Left hindlimb (tissue), 1 donor: ENCODE measurements at regions not wholly inside any gene's neighbourhood (a gene's known extent, or its start where the extent isn't known, plus 50 kb on each side); places are given as distances from the start of the nearest gene placed in this dataset.

Source experiments
- DNase-seq: peaks from one replicate; pipeline ENCODE4 v3.0.0-alpha.2; 2018

DNA sequence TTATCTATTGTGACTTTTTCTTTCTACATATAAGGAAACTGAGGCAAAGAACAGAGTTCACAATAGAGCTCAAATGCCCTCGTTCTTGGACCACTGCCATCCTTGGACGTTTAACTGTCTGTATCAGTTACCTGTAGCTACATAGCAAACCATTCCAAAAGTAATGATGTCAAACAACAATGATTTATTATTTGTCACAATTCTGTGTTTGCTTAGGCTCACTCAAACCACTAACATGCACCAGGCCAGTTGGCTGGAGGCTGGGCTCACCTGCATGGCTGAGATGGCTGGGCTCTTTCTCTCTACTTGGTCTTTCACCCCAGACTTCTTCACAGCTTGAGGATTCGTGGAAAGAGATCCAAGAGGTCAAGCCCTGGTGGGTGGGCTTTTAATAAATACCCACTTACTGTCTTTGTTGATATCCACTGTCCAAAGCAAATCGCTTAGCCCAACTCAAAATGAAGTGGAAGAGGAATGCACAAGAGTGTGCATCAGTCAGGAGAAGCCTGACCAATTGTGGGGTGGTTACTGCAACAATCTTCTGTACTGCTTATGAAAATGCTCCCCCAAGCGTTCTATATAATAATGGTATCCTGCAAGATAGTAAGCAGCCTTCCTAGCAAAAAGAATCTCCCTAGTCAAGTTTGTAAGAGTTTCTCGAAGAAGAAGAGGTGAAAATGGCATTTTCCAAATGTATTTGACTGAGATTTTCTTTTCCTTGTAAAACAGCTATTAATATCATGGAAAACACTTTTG is 163.5 kb upstream of the NT5C1B start:
- DNase-seq = no peak

DNA sequence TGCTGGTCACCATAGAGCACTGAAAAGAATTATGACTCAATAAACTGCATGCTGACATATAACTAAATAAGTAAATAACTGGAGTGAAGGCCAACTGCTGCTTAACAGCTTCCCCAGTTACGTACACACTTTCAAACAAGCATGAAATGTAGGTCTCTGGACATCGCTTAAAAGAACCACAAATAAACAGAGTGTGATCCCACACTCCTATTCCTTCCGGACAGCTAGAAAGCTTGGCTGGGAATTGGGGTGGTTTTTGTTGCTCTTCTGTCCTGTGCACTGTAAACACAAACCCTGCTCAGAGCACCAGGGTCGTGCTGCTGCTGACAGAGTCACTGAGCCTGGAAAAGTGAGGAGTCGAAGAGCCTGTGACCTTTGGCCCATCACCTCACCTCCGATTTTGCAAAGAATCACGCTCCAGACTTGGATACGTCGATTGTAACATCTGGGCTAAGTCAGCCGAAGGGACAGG is 162.7 kb upstream of the NT5C1B start:
- peak; percentile 26 for DNase-seq

DNA sequence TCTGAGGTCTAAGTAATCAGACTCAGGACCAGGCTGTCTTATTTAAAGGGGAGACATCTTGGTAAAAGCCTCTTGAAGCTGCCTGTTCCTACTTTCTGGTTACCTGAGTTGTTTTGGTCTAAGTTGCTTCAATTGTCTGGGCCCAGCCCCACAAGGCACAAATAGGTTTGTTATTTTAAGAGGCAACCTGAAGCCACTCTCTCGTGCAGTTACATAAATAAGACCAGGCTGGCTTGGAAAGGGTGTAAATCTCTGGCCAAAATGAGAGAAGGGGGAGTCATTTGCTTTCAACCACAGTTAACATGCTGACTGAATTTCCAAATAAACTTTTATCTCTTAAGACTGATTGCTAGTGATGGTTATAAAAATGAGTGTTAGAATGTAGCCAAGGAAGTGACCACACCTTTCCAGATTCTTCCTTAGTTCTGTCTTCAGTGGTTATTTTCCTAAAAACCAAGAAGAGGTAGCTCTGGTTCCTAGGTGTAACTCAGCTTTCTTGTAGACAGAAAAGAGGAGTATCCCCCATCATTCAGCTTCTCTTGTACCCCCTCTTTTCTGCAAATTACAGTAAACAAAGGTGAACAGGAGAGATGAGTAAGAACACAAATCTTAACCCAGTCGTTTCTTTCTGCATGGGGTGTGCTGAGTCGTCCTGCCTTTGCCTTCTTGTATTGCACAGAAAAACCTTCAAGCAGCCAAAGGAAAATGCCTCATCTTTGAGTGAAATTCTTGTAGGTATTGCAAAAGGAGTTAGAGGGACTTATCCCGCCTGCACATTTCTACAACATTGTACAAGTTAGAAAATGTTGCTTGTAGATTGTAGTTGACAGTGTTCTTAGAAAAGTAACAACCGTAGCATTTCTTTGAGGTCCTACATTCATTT is 161.5 kb upstream of the NT5C1B start:
- no peak for DNase-seq

DNA sequence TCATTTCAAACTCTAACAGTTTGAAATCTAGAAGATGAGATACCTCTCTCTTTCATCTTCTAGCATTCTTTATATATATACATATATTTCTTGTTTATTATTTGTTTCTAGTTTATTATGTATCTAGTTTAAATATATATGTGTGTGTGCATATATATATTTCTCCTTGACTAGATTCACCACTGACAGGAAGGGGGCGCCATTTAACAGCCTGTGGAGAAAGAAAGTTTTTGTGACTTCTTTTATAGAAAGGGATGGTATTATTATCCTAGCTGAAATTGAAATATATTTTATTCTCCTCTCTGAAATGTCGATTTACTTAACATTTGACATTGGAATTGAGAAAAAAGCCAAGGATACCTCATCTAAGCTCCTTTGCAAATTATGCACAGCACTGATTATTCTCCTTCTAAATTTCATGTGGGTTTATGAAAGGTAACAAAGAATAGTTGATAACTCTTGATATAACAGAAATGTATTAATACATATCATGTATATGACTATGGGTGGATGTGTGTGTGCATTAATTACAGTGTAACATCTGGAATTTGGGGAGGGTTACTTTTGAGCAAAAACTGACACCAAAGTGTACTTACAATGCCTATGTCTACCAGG is 160.7 kb upstream of the NT5C1B start:
- DNase-seq = peak; percentile 45

DNA sequence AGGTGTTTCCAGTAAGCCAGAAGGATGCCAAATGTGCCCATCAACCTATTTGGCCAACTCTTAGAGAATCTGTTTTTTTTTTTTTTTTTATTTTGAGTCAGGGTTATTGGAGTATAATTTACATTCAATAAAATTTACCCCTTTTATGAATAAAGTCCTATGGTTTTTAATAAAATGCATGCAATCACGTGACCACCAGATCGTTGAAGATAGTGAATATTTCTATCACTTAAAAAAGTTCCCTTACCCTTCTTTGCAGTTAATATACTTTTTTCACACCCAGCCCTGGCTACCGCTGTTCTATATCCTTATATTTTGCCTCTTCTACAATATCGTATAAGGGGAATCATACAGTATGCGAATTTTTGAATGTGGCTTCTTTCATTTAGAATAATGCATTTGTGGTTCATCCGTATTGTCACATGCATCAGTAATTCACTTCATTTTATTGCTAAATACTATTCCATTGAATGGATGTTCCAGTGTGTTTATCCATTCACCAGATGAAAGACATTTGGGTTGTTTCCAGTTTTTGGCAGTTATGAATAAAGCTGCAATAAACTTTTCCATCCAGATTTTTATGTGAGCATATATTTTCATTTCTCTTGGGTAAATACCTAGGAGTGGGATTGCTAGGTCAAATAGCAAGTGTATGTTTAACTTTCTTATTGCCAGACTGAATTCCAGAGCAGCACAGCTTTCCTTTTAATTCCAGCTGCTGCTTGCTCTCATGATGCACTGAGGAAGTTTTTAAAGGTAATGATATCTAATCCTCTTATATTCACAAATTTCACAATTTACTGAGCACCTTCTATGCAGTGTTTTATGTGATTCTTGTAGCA is 156.3 kb upstream of the NT5C1B start:
- no peak for DNase-seq

DNA sequence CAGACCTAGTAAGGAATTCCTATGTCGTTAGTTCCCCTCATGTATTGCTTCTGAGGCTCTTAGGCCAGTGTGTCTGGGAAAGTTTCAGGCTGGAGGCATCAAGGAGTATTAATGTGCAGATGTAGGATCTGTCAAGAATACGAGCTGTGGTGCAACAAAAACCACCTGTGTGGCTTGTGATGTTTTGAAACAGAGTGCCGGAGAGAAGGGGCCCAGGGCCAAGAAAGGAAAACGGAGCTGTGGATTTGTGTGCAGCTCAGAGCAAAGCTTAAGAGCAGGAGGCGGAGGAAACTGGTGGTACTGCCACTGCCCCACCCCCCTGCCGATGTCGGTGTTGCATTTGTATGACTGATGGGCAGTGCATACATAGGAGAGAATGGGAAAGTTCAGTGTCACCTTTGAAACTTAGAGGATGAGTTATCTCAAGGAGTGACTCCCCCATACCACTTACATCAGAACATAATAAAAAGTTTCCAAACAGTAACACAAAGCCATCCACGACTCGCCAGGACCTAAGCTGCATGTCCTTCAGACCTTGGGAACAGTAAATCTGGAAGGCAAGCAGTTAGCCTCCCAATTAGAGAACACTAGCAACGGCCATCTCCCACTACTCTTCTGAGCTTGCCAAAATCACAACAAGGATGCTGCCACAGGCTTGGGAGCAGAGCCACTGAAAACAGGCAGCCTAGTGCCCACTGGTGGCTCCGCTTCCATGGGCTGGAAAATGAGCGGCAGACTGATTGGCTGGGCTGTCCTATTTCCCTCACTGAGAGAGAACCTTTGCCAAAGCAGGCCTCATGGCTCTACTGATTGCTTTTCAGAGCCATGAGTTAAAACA is 152.7 kb upstream of the NT5C1B start:
- DNase-seq = peak; percentile 40

DNA sequence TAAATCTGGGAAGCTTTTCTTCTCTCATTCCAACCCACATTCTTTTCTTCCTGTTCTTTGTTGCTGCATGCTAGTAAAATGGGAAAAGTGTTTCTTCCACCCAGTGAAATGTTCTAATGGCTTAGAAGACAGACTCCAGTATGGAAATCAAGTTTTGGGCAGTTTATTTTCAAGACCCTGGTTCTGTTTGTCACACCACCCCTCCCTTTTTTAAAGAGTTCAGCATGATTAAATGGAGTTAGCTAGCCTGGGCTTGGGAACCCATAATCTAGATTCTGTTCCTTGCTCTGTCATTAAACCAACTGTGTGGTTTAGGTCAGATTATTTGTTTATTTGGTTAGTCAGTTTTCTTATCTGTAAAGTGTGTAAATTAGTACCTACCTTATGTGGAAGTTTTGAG is 151.8 kb upstream of the NT5C1B start:
- no peak for DNase-seq

DNA sequence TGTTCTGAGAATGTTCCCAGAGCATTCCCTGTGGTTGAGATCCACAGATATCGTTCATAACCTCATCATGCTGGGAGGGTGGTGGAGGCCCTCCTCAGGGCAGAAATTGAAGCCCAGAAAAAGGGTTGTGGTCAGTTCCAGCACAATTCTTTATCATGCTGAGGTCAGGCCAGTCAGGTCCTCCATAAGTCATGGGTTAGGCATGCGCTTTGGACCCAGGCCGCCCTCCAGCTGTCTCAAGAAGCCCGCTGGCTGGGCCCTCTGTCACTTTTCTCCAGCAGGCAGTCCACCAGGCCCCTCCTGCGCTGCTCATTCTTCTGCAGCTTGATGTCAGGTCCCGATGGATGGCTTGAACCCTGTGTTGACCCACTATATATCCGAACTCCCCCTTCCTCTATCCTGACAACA is 151.1 kb upstream of the NT5C1B start:
- DNase-seq = peak; percentile 45

DNA sequence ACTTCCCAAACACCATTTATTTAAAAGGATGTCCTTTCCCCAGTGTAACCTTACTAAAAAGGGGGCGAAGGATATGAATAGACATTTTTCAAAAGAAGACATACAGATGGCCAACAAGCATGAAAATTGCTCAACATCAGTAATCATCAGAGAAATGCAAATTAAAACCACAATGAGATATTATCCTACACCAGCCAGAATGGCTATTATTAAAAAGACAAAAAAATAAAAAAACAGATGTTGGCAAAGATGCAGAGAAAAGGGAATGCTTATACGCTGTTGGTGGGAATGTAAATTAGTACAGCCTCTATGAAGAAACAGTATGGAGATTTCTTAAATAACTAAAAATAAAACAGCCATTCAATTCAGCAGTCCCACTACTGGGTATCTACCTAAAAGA is 142.3 kb upstream of the NT5C1B start:
- no peak for DNase-seq

DNA sequence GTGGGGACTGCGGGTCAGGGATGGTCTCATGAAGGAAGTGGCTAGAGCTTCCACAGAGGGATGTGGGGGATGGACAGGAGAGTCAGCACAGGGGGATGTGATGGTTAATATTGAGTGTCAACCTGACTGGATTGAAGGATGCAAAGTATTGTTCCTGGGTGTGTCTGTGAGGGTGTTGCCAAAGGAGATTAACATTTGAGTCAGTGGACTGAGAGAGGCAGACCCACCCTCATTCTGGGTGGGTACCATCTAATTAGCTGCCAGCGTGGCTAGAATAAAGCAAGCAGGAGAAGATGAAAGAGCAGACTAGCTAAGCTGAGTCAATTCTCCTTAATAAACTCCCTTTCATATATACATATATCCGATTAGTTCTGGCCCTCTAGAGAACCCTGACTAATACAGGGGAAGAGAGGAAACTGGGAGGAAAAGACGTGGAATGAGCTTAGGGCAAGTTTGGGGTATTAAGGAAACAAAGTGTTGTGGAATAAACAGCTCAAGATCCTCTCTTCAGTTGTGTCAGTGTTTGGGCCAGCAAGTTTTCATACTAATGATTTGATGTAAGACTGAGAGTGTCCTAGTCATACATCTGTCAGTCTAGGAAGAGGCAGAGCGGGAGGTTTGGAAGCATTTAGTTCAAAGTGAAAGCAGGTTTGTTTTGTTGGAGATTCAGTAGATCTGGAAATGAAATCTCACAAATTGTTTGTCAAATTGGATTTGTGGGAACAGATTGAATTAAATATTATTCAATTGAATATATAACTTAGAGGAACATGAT is 135.2 kb upstream of the NT5C1B start:
- DNase-seq = no peak

DNA sequence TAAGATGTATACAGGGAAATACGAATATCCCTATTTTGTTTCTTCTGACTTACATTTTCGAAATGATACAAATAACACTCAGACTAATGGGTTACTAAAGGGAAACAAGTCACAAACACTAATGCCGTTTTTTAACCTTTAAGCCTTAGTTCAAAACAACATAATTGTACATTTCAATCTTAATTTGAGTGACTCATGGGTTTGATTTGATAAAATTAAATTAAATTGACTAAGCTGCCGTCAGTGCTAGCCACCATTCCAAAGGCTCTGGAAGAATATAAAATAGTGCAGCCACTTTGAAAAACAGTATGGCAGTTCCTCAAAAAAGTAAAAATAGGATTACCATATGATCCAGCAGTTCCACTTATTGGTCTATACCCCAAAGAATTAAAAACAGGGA is 133.8 kb upstream of the NT5C1B start:
- no peak for DNase-seq

DNA sequence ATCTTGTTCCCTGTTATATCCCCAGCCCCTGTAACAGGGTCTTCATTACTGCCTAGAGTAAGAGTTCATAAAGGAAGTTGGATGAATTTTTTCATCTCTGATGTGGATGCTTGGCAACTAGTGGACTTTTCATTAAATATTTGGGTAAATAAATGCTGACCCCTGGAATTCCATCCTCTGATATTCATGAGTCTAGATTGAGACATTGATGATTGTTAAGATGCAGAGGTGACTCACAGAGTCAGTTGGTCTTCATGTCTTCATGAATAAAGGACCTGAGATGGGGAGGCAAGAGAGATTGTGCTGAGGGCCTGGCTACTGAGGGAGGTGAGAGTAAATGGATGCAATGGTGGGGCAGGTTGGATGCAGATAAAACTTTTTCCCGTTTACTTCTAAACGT is 132.7 kb upstream of the NT5C1B start:
- no peak for DNase-seq

DNA sequence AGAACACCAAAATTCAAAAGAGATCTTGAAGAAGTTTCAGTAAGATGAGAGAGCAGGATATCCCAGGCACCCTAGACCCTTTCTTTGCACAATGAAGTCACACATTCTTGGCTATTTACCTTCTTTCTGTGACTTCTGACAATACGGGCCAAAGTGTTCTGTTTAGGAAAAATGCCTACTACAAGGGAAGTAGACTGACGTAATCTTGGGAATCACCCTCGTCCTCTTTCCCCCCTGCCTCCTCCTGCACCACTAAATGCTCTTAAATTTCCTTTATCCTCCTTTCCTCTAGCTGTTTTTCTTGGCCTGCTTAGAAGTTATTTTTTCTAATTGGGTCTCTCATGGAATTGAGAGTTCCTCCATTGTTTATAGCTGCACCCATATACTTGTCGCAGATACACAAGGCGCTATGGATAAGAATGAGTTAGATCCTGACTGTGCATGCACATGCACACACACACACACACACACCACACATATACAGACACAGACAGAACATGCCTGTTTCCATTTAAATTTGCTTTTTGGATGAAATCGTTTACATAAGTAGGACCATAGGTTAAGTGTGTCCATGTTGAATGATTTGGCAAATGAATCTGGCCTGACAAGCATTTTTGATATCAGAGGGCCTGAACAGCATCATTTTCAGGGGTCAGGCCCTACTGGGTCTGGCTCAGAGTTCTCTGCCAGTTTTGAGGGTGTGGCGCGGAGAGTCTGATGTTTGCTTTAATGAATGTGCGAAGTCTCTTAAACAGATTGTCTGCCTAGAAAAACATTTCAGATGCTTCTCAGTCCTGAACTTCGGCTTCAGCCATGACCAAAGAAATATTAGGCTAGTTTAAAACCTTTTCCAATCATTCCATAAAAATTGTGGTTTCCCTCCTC is 131.9 kb upstream of the NT5C1B start:
- no peak for DNase-seq

DNA sequence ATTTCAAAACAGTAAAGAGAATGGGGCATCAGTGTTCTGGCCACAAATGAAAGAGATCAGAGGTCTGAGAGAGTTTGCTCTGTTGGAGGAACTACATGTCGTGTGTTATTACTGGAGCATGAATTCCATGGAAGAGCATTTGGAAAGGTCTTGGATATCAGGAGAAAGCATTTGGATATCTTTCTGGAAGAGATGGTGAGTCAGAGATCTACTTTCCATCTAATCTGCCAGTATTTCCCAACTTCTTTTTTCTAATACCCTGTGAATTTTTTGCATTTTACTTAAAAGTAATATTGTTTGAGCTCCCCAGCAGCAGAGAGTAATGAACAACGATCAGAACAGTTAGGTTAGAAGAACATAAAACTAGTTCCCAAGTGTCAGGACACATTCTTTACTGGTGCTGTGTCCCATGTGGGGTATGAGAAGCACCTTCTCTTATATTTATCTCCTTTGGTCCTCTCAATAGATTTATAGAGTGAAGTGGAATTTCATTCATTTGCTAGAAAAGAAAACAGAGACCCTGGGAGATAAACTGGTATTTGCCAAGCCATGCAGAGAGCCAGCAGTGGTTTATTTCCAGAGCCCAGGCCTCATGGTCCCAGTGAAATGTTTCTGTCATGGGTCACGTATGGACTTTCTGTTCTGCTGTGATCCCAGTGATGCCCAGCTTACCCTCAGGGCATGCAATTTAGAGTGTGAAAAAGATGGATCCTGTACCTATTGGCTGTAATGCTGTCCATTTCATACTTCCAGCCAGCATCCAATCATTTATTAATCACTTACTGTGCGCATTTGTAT is 130.8 kb upstream of the NT5C1B start:
- no peak for DNase-seq

DNA sequence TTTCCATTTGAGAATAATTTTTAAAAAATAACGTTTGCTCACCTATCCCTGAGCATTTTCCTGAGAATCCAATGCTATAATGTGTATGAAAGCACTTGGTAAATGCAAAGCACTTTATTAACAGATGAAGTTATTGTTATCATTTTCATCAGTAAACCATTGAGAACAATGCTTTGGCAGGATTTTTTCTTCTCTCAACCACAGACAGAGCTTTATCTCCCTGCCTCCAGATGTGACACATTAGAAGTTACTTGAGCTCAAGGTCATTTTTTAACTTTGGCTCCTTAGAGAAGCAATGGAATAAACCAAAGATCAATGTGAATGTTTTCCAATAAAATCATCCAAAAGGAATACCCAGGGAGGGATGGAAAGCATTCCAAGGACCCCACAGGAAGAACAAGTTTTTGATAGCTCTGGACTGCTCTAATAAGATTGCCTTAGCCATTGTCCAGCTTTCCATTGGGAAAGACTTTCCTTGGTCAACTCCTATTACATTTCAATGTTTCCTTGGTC is 118.9 kb upstream of the NT5C1B start:
- DNase-seq = no peak

DNA sequence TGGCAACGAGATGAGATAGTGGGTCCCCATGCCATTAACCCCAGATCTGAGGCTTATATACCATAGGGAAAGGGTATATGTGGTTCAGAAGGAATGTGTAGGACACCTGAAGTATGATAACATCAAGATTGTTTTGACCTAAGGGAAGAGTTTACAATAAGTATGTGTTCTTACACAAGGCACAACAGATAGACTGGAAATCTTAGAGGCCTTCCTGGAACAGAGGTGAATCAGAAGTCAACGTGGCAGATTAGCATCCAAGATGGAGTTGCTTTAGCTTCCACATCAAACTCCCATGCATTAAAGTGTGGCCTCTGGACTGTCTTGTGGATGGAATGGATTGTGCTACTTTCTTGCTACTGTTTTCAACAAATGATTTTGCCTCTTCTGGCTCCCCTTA is 116.6 kb upstream of the NT5C1B start:
- no peak for DNase-seq

DNA sequence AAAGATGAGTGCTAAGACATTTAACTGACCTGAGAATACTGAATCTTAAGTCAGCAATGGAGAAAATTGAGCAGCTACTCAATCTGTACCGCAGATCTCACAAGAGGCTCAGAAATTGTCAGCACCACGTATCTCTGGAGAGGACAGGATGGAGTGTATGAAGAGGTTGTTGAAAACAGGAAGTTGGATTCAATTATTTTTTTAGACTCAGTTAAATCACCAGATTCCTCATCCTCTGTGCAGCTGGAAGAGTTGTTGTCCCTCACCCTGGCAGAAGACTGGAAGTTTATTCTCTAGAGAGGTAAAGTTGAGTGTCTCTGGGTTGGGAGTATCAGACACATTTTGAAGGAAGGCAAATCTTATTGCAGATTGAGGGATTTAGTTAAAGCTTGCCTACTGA is 114.9 kb upstream of the NT5C1B start:
- no peak for DNase-seq

DNA sequence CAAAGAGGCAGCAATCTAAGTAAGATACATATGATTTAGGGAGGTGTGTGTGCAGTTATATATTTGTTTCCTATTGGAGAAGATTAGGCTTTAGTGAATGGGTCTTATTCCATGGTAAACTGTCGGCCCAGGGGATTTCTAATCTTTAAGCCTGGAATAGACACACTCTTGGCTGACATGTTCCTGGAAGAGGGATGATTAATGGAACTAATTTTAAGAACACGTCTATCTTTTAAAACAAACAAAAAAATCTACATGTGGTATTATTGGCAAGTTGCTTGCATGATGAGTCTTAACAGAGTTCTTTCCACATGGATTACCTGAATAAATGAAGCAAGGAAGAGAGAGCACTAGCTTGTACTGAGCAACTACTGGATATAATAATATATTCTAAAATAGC is 114.2 kb upstream of the NT5C1B start:
- no peak for DNase-seq

DNA sequence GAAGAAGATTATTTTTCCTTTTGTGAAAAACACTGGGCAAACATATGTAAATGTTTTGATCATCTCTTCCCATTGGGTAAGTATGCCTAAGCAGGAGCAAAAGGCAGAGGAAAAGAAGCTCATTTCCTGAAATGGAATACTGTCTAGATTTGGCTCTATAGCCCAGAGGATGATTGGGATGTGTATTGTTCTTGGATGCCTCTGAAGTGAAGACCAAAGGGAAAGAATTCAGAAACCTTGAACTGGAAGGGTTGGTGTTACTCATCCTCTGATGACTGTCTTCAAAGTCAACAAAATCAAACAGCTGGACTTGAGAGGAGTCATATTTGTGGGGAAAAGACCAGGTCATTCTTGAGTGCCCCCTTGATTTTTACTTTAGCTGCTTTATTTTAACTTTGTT is 112.6 kb upstream of the NT5C1B start:
- no peak for DNase-seq
